ENCODE measurements at regions not wholly inside any gene's neighbourhood (a gene's known extent, or its start where the extent isn't known, plus 50 kb on each side); places are given as distances from the start of the nearest gene placed in this dataset.

DNA sequence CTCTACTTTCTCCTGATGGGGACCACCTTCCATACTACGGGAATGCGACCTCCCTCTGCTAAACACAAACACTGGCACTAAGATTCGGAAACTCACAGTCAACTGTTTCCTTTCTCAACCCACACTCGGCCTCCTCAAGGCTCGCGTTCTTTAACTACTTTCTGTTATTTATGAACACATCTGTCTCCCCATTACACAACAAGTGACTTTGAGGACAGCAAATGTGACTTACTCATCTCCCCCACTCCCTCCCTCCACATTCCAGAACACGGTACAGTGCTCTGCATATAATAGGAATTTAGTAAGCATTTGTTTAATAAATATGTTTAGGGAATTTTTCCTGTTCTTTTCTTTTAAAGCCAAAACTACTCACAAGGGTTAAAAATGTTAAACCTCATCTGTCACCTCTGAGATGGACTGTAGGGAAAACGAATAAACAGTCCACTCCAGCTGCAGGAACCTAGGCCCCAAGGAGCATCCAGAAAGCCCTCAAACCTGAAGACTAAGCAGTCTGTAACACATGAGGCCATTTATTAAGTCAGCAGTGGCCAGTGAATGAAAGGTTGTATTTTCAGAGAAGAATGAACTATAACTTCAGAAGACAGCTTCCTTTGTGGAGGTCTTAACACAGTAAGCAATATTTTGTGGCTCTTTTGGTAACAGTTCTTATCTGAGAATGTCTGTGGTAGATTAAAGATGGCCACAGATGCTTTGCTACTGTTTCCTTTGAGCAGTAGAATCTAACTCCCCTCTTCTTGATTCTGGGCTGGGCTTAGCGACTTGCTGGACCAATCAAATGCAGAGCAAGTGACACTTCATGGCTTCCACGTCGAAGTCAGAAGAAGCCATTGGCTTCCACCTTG is 209.6 kb upstream of the DTNBP1 start:
- no peak for TF ChIP-seq CTCF (IDR thresholded peaks at IDR 0.05)
- Mint-ChIP-seq H3K9me3 (no peaks in the 10 kb centered on the region), H3K27me3 (ENCODE audit: low read depth in 2 of 2) (peaks cover 9 to 15% of the 10 kb centered on the region in 2 donors), H3K27ac (peak overlapping the region in 1 of 2 donors; percentile 29), H3K36me3 (no peaks in the 10 kb centered on the region), H3K4me3 (no peak overlapping the region), H3K4me1 (peaks cover 0 to 30% of the 10 kb centered on the region in 2 donors)
- DNase-seq (no peak), ATAC-seq (peak; percentile 28 to 54 (median 38))
- Histone ChIP-seq H3K36me3 (ENCODE audit: control insufficient read depth, insufficient read depth, low read length) (no peaks in the 10 kb centered on the region), H3K27me3 (ENCODE audit: control insufficient read depth, insufficient read depth, low read length) (no peaks in the 10 kb centered on the region), H3K9me3 (ENCODE audit: control insufficient read depth, insufficient read depth, low read length) (no peaks in the 10 kb centered on the region), H3K4me1 (ENCODE audit: control insufficient read depth, insufficient read depth, low read length) (peaks cover 4% of the 10 kb centered on the region), H3K4me3 (ENCODE audit: low read length) (no peak overlapping the region), H3K27ac (ENCODE audit: low read length) (no peak overlapping the region)
- intact Hi-C loops (cut with micrococcal nuclease): no loop called here
- WGBS (ENCODE audit: insufficient coverage): 40% methylated on average over 10 of the region's 11 CpGs

DNA sequence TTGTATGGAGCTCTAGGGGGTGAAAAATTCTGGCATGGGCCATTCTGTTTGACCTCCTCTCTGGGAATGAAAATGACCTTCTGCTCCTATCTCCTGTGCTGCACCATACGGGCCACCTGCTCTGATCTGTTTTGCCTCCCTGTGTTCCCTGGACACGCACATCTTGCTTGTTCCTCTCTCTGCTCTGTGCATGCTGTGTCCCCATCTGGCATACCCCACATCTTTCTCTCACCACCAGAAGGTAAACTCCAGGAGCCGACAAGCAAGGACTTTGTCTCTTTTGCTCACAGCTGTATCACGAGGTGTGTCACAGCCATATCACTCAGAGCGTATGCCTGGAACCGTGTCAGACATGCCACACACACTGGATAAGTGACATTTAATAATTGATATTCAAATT is 208.4 kb upstream of the DTNBP1 start:
- no peak overlapping the region for H3K4me3 Mint-ChIP-seq
- 93% methylated on average over 6 of the region's 6 CpGs for WGBS (ENCODE audit: insufficient coverage)
- no peak for DNase-seq

GRCh38 chr6:15870333-15871043 is 207.7 kb upstream of the DTNBP1 start:
- peaks cover 4% of the 10 kb centered on the region for H3K4me1 ChIP-seq (ENCODE audit: control insufficient read depth, insufficient read depth, low read length)
- H3K4me3 Mint-ChIP-seq: no peak overlapping the region
- intact Hi-C loops (cut with micrococcal nuclease): no loop called here
- H3K27ac ChIP-seq (ENCODE audit: low read length): no peak overlapping the region
- H3K27me3 ChIP-seq (ENCODE audit: control insufficient read depth, insufficient read depth, low read length): no peaks in the 10 kb centered on the region
- H3K9me3 ChIP-seq (ENCODE audit: control insufficient read depth, insufficient read depth, low read length): no peaks in the 10 kb centered on the region
- H3K36me3 ChIP-seq (ENCODE audit: control insufficient read depth, insufficient read depth, low read length): no peaks in the 10 kb centered on the region
- no peak for DNase-seq
- peaks cover 7 to 12% of the 10 kb centered on the region in 2 donors for H3K27me3 Mint-ChIP-seq (ENCODE audit: low read depth in 2 of 2)
- TF ChIP-seq CTCF (IDR thresholded peaks at IDR 0.05): no peak
- H3K9me3 Mint-ChIP-seq: no peaks in the 10 kb centered on the region
- 91% methylated on average over 3 of the region's 3 CpGs for WGBS (ENCODE audit: insufficient coverage)
- no peak overlapping the region for H3K27ac Mint-ChIP-seq
- no peak overlapping the region for H3K4me3 ChIP-seq (ENCODE audit: low read length)
- no peak for ATAC-seq
- H3K36me3 Mint-ChIP-seq: no peaks in the 10 kb centered on the region
- peaks cover 0 to 27% of the 10 kb centered on the region in 2 donors for H3K4me1 Mint-ChIP-seq

More for the DNA sequence above, 208.4 kb upstream of the DTNBP1 start:
- no peak overlapping the region for H3K27ac Mint-ChIP-seq
- no peak for TF ChIP-seq CTCF (IDR thresholded peaks at IDR 0.05)
- H3K36me3 ChIP-seq (ENCODE audit: control insufficient read depth, insufficient read depth, low read length): no peaks in the 10 kb centered on the region
- no peaks in the 10 kb centered on the region for H3K9me3 Mint-ChIP-seq
- H3K36me3 Mint-ChIP-seq: no peaks in the 10 kb centered on the region
- no peak for ATAC-seq
- H3K4me1 Mint-ChIP-seq: peaks cover 0 to 27% of the 10 kb centered on the region in 2 donors
- no peak overlapping the region for H3K4me3 ChIP-seq (ENCODE audit: low read length)
- no peaks in the 10 kb centered on the region for H3K27me3 ChIP-seq (ENCODE audit: control insufficient read depth, insufficient read depth, low read length)
- peaks cover 9% of the 10 kb centered on the region in 2 donors for H3K27me3 Mint-ChIP-seq (ENCODE audit: low read depth in 2 of 2)
- no peak overlapping the region for H3K27ac ChIP-seq (ENCODE audit: low read length)
- H3K4me1 ChIP-seq (ENCODE audit: control insufficient read depth, insufficient read depth, low read length): peaks cover 4% of the 10 kb centered on the region
- intact Hi-C loops (cut with micrococcal nuclease): no loop called here
- H3K9me3 ChIP-seq (ENCODE audit: control insufficient read depth, insufficient read depth, low read length): no peaks in the 10 kb centered on the region
